K562 (cell line): ENCODE measurements at regions not wholly inside any gene's neighbourhood (a gene's known extent, or its start where the extent isn't known, plus 50 kb on each side); places are given as distances from the start of the nearest gene placed in this dataset.
"Not testable (repeated sequence)": the region's sequence is repeated elsewhere in the genome, so short reads cannot be mapped to it uniquely, and the experiment has no call there.

Experiments
- ATAC-seq: fragments of 200-7000 bp; cut with Tn5 transposase; 3 replicates; pipeline ENCODE4 v1.9.1; 2020; ENCODE audit warnings: moderate library complexity
- BruUV-seq: library from RNA; stranded (reverse); fragments of 400-500 nt; replicated peaks from 2 replicates; lab custom pipeline; 2021; lab: Mats Ljungman, UMichigan
- CTCF ChIA-PET: fragments of 300-600 bp; formaldehyde crosslinking; extraction: SDS; loops from one replicate; lab custom pipeline; 2021; ENCODE audit warnings: low intra/inter-chr PET ratio; lab: Yijun Ruan, JAX
- POLR2A ChIA-PET: fragments of 300-600, 350-650 bp; sonication (Branson Sonifier 250); formaldehyde crosslinking; extraction: SDS; loops from one replicate; lab custom pipeline; 2021; ENCODE audit warnings: antibody characterized with exemption, inconsistent platforms; lab: Yijun Ruan, JAX
- DNase-seq, 4 experiments: peaks; one replicate each; pipeline versions ENCODE4 v3.0.0 to v3.0.0-alpha.2; 2011 to 2018; ENCODE audit warnings: low spot score in 3 of 4, mixed read lengths in 3 of 4; ENCODE audit errors: extremely low read depth in 1 of 4
- FAIRE-seq: peaks from 2 replicates; lab custom pipeline; 2011; peaks lifted over from hg19 to GRCh38; lab: Jason Lieb, UNC
- H2AFZ ChIP-seq: 2 replicates; pipeline ENCODE4 v1.6.0; 2011; ENCODE audit warnings: low read depth, low read length, control low read depth, inconsistent platforms
- H3K27ac ChIP-seq: fragments of 200-600 bp; 3 replicates; pipeline ENCODE4 v1.8.0; 2011; ENCODE audit warnings: low read depth, mild to moderate bottlenecking, control low read depth, inconsistent platforms, low read length, moderate library complexity, mixed read lengths; ENCODE audit errors: extremely low read depth
- H3K27me3 ChIP-seq, 2 experiments: fragments of 300-600 bp in 1 of 2; 2 replicates in 1 of 2; 3 replicates in 1 of 2; pipeline versions ENCODE4 v1.6.0 to v1.8.0; 2011; ENCODE audit warnings: inconsistent platforms in 2 of 2, low read length in 2 of 2, mild to moderate bottlenecking in 1 of 2, mixed read lengths in 1 of 2, moderate library complexity in 1 of 2; ENCODE audit not compliant: control insufficient read depth in 2 of 2, insufficient read depth in 2 of 2
- H3K36me3 ChIP-seq: fragments of 300-600 bp; 3 replicates; pipeline ENCODE4 v1.8.0; 2011; ENCODE audit warnings: mild to moderate bottlenecking, low read length, inconsistent platforms; ENCODE audit not compliant: control insufficient read depth, insufficient read depth
- H3K4me1 ChIP-seq, 2 experiments: fragments of 200-600 bp in 1 of 2; replicated peaks in 1 of 2; 2 replicates in 1 of 2; 3 replicates in 1 of 2; pipeline versions ENCODE4 v1.5.1 to v1.8.0; 2011; ENCODE audit warnings: inconsistent platforms in 2 of 2, low read length in 2 of 2, mild to moderate bottlenecking in 1 of 2, mixed read lengths in 1 of 2, moderate library complexity in 1 of 2; ENCODE audit not compliant: control insufficient read depth in 2 of 2, insufficient read depth in 2 of 2
- H3K4me2 ChIP-seq: 2 replicates; pipeline ENCODE4 v1.6.1; 2011; ENCODE audit warnings: low read length, control low read depth, inconsistent platforms, mixed read lengths; ENCODE audit not compliant: insufficient read depth
- H3K4me3 ChIP-seq: fragments of 200-600 bp; sonication (generic), shearing (Covaris generic); 2 replicates; pipeline ENCODE4 v1.5.1; 2016; ENCODE audit warnings: control low read depth, inconsistent platforms
- H3K79me2 ChIP-seq: fragments of 200-600 bp; 3 replicates; pipeline ENCODE4 v1.8.0; 2011; ENCODE audit warnings: low read length, inconsistent platforms; ENCODE audit not compliant: control insufficient read depth, insufficient read depth
- H3K9ac ChIP-seq, 2 experiments: 2 replicates each; pipeline versions ENCODE4 v1.6.0 to v1.6.1; 2011; ENCODE audit warnings: low read depth in 2 of 2, low read length in 2 of 2, control low read depth in 1 of 2, inconsistent platforms in 1 of 2, mild to moderate bottlenecking in 1 of 2, mixed read lengths in 1 of 2; ENCODE audit not compliant: insufficient read depth in 1 of 2
- H3K9me1 ChIP-seq: one replicate; pipeline ENCODE4 v1.6.0; 2011; ENCODE audit warnings: inconsistent platforms, mild to moderate bottlenecking, low read length, moderate library complexity; ENCODE audit not compliant: control insufficient read depth, insufficient read depth
- H3K9me3 ChIP-seq: replicated peaks from 2 replicates; pipeline ENCODE4 v1.5.1; 2011; ENCODE audit warnings: low read depth, low read length, inconsistent platforms; ENCODE audit not compliant: control insufficient read depth, insufficient read depth
- H4K20me1 ChIP-seq: replicated peaks from 2 replicates; pipeline ENCODE4 v1.6.1; 2011; ENCODE audit warnings: low read length, inconsistent platforms, mixed read lengths; ENCODE audit not compliant: control insufficient read depth, insufficient read depth
- CTBP1 ChIP-seq: fragments of 450-650 bp; IDR thresholded peaks from 2 replicates; pipeline ENCODE4 v1.6.1; 2016; ENCODE audit warnings: borderline replicate concordance
- DLX4 ChIP-seq: fragments of 250-450 bp; sonication (Bioruptor Pico); IDR thresholded peaks from 2 replicates; pipeline ENCODE4 v1.6.1; 2021; ENCODE audit warnings: mild to moderate bottlenecking
- KLF10 ChIP-seq: fragments of 250-450 bp; sonication (Bioruptor Pico); IDR thresholded peaks from 2 replicates; pipeline ENCODE4 v1.6.1; 2021; ENCODE audit warnings: matching md5 sums
- MAFK ChIP-seq: IDR thresholded peaks from 2 replicates; pipeline ENCODE4 v1.6.1; 2011; ENCODE audit warnings: low read length, improper control_type of control experiment
- NELFE ChIP-seq: IDR thresholded peaks from 2 replicates; pipeline ENCODE4 v1.6.1; 2011; ENCODE audit warnings: mild to moderate bottlenecking; ENCODE audit not compliant: insufficient read depth, insufficient read length
- RCOR1 ChIP-seq, 2 experiments: IDR thresholded peaks; 2 replicates each; pipeline ENCODE4 v1.6.1; 2012; ENCODE audit warnings: low read depth in 2 of 2, low read length in 2 of 2, borderline replicate concordance in 1 of 2, improper control_type of control experiment in 1 of 2
- ZC3H8 ChIP-seq: fragments of 450-650 bp; IDR thresholded peaks from 2 replicates; pipeline ENCODE4 v1.6.1; 2017
- ZNF3 ChIP-seq: fragments of 250-450 bp; sonication (Bioruptor Pico); IDR thresholded peaks from 2 replicates; pipeline ENCODE4 v1.5.0; 2021; ENCODE audit warnings: mild to moderate bottlenecking, moderate library complexity
- ZNF584 ChIP-seq: fragments of 200-800 bp; sonication (Bioruptor generic); IDR thresholded peaks from 2 replicates; pipeline ENCODE4 v1.6.1; 2016; ENCODE audit warnings: low read depth, mild to moderate bottlenecking, missing genetic modification characterization, missing compliant biosample characterization
- WGBS: fragments of 100-300 bp; shearing (Covaris generic); methylation state at CpG from one replicate; pipeline ENCODE4 v1.1.6; 2016; ENCODE audit warnings: low coverage, mixed read lengths; ENCODE audit not compliant: insufficient coverage; ENCODE audit errors: missing lambda C conversion rate; 5-methylcytosine and 5-hydroxymethylcytosine counted together
- in situ Hi-C: fragments of 300-500 bp; cut with MboI; formaldehyde crosslinking; loops from 4 replicates; pipeline ENCODE4 v1.15.0; 2018; ENCODE audit warnings: inconsistent platforms, mixed read lengths
- intact Hi-C: fragments of 100-400 bp; cut with micrococcal nuclease; formaldehyde crosslinking; loops from 2 replicates; pipeline ENCODE4 v1.14.2; 2022

GRCh38 chr9:90192465-90192864 lies 450.2 kb downstream of the DIRAS2 start:
- H3K4me1 ChIP-seq, H3K27me3 ChIP-seq, H3K4me3 ChIP-seq, in situ Hi-C loops, FAIRE-seq, ATAC-seq, H3K36me3 ChIP-seq, CTCF ChIA-PET, H3K27ac ChIP-seq, H3K4me2 ChIP-seq, DNase-seq, H3K9me3 ChIP-seq, BruUV-seq, H3K79me2 ChIP-seq, H4K20me1 ChIP-seq, H2AFZ ChIP-seq, H3K9ac ChIP-seq, H3K9me1 ChIP-seq, intact Hi-C loops: not testable (repeated sequence)
- POLR2A ChIA-PET = interaction anchor here (0.7 kb wide), 1 partner anchor 43 kb away, joined by 3 read pairs; no protein-coding TSS in a partner anchor
- 0% methylated on average over 5 of the region's 7 CpGs for WGBS

GRCh38 chr9:90198956-90199355 lies 443.7 kb downstream of the DIRAS2 start:
- Histone ChIP-seq H2AFZ (no peak overlapping the region), H3K27ac (no peak overlapping the region), H3K9me3 (no peaks in the 10 kb centered on the region), H3K4me2 (no peak overlapping the region), H3K4me1 (no peaks in the 10 kb centered on the region), H3K9ac (no peak overlapping the region), H3K4me3 (no peak overlapping the region), H3K79me2 (no peaks in the 10 kb centered on the region)
- intact Hi-C loops = no loop called here
- no TSS peak for BruUV-seq
- no peak for DNase-seq
- no peak for ATAC-seq
- no CpG with 5 or more reads among the region's 3 CpGs for WGBS
- POLR2A ChIA-PET = no interaction called here
- TF ChIP-seq CTBP1 (no peak), ZC3H8 (no peak), NELFE (no peak), KLF10 (CRISPR knock-in tag) (no peak), ZNF3 (no peak), MAFK (no peak), DLX4 (CRISPR knock-in tag) (no peak), RCOR1 (IDR thresholded peaks at IDR 0.05; ENCODE audit: borderline replicate concordance in 1 of 2, low read depth in 2 of 2, low read length in 2 of 2) (no peak), ZNF584 (CRISPR knock-in tag) (no peak)
- TF ChIP-seq, all 486 proteins: peak for 0
- no peaks in the 10 kb centered on the region for H4K20me1 ChIP-seq
- CTCF ChIA-PET = no interaction called here
- no peaks in the 10 kb centered on the region for H3K9me1 ChIP-seq
- in situ Hi-C loops = no loop called here
- H3K27me3 ChIP-seq = no peaks in the 10 kb centered on the region
- no peak for FAIRE-seq
- H3K36me3 ChIP-seq = no peaks in the 10 kb centered on the region
